HL-60 (cell line): ENCODE measurements at regions not wholly inside any gene's neighbourhood (a gene's known extent, or its start where the extent isn't known, plus 50 kb on each side); places are given as distances from the start of the nearest gene placed in this dataset.

ENCODE experiments used
- DNase-seq, 2 experiments: peaks; one replicate each; pipeline ENCODE4 v3.0.0-alpha.2; 2010 to 2020; ENCODE audit warnings: low read depth in 1 of 2, low spot score in 1 of 2
- H3K27ac ChIP-seq: fragments of 250-450 bp; sonication (Bioruptor Pico); replicated peaks from 2 replicates; pipeline ENCODE4 v1.5.1; 2020; ENCODE audit warnings: mild to moderate bottlenecking, moderate library complexity
- H3K27me3 ChIP-seq: fragments of 250-450 bp; sonication (Bioruptor Pico); 2 replicates; pipeline ENCODE4 v1.5.1; 2021; ENCODE audit warnings: mild to moderate bottlenecking, moderate library complexity; ENCODE audit not compliant: insufficient read depth, poor library complexity, severe bottlenecking
- H3K4me3 ChIP-seq: replicated peaks from 2 replicates; pipeline ENCODE4 v1.5.1; 2011; ENCODE audit warnings: mild to moderate bottlenecking, control low read depth, low read length; ENCODE audit not compliant: insufficient read depth
- GABPA ChIP-seq: IDR thresholded peaks from 2 replicates; pipeline ENCODE4 v1.6.1; 2012; ENCODE audit warnings: low read depth
- POLR2AphosphoS5 ChIP-seq: IDR thresholded peaks from 2 replicates; pipeline ENCODE4 v1.6.1; 2012; ENCODE audit warnings: low read depth
- SPI1 ChIP-seq: IDR thresholded peaks from 2 replicates; pipeline ENCODE4 v1.6.1; 2012; ENCODE audit warnings: low read depth, mild to moderate bottlenecking, borderline replicate concordance
- TF ChIP-seq, protein P1 (sequence below): IDR thresholded peaks from one replicate; pipeline ENCODE4 v1.5.1; 2011; ENCODE audit warnings: low read length, control low read depth, inconsistent platforms; ENCODE audit not compliant: insufficient read depth
- TF ChIP-seq, protein P2 (sequence below): IDR thresholded peaks from 2 replicates; pipeline ENCODE4 v1.6.1; 2012; ENCODE audit warnings: low read depth; ENCODE audit not compliant: insufficient replicate concordance

DNA sequence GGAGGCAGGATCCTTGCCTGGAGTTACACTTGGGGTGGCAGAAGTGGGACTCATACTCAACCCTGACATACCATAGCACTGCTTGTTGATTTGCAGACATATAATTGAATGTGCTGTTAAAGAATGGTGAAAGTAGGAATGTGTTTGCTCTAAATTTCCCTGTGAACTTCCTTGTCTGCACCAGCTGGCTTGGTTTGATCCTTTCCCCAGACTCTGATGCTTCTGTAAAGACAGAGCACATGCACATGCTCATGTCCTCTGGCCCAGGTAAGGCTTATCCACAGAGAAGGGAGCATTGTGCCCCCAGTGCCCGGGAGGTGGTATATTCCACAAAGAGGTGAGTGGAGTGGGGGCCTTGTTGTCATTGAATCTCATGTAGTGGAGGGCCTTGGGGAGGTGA lies 138.0 kb upstream of the STC2 start:
- Histone ChIP-seq H3K4me3 (no peak overlapping the region), H3K27me3 (no peaks in the 10 kb centered on the region), H3K27ac (no peak overlapping the region)
- DNase-seq = no peak
- no peak for TF ChIP-seq GABPA
- no peak for TF ChIP-seq POLR2AphosphoS5
- TF ChIP-seq SPI1 = no peak
- TF ChIP-seq, protein P1, sequence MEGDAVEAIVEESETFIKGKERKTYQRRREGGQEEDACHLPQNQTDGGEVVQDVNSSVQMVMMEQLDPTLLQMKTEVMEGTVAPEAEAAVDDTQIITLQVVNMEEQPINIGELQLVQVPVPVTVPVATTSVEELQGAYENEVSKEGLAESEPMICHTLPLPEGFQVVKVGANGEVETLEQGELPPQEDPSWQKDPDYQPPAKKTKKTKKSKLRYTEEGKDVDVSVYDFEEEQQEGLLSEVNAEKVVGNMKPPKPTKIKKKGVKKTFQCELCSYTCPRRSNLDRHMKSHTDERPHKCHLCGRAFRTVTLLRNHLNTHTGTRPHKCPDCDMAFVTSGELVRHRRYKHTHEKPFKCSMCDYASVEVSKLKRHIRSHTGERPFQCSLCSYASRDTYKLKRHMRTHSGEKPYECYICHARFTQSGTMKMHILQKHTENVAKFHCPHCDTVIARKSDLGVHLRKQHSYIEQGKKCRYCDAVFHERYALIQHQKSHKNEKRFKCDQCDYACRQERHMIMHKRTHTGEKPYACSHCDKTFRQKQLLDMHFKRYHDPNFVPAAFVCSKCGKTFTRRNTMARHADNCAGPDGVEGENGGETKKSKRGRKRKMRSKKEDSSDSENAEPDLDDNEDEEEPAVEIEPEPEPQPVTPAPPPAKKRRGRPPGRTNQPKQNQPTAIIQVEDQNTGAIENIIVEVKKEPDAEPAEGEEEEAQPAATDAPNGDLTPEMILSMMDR = no peak
- TF ChIP-seq, protein P2, sequence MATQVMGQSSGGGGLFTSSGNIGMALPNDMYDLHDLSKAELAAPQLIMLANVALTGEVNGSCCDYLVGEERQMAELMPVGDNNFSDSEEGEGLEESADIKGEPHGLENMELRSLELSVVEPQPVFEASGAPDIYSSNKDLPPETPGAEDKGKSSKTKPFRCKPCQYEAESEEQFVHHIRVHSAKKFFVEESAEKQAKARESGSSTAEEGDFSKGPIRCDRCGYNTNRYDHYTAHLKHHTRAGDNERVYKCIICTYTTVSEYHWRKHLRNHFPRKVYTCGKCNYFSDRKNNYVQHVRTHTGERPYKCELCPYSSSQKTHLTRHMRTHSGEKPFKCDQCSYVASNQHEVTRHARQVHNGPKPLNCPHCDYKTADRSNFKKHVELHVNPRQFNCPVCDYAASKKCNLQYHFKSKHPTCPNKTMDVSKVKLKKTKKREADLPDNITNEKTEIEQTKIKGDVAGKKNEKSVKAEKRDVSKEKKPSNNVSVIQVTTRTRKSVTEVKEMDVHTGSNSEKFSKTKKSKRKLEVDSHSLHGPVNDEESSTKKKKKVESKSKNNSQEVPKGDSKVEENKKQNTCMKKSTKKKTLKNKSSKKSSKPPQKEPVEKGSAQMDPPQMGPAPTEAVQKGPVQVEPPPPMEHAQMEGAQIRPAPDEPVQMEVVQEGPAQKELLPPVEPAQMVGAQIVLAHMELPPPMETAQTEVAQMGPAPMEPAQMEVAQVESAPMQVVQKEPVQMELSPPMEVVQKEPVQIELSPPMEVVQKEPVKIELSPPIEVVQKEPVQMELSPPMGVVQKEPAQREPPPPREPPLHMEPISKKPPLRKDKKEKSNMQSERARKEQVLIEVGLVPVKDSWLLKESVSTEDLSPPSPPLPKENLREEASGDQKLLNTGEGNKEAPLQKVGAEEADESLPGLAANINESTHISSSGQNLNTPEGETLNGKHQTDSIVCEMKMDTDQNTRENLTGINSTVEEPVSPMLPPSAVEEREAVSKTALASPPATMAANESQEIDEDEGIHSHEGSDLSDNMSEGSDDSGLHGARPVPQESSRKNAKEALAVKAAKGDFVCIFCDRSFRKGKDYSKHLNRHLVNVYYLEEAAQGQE = no peak

DNA sequence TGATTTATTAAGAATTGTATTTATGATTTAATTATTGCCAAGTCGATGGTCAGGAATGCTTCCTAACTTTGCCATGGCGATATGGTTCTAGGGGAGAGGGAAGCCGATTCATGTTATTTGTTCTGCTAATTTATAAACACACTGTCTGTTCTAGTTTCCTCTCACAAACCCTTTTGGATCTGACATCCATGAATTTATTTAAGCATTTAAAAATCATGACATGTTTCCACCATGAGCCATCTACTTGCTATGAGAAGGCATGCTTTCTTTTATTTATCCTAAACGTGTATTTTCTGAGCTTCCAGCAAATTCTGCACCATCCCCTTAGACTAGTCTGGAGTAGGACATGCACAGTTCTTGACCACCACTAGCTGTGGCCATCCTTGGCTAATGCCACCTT lies 136.6 kb upstream of the STC2 start:
- TF ChIP-seq SPI1 (no peak), GABPA (no peak), POLR2AphosphoS5 (no peak)
- TF ChIP-seq, protein P2 = no peak
- TF ChIP-seq, protein P1 = no peak
- Histone ChIP-seq H3K27me3 (no peaks in the 10 kb centered on the region), H3K27ac (no peak overlapping the region), H3K4me3 (no peak overlapping the region)
- no peak for DNase-seq

DNA sequence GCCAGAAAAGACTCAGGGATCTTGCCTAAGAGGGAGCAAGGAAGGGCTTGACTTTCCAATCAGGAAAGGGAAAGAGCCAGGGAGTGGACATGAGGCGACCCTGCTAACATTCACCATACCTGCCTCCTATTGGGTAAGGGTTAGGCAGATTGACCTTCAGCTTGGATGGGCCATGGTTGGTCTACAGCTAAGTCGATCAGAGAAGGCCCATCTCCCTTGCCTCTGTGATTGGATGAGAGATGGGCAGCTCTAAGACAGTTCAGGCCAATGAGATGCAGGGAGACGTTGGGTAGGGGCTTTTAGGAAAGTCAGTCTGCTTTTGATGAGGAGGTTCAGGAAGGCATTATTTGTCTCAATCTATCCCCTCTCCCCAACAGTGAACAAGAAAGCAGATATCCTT lies 135.0 kb upstream of the STC2 start:
- H3K27ac ChIP-seq = no peak overlapping the region
- no peak for TF ChIP-seq SPI1
- TF ChIP-seq, protein P2 = no peak
- TF ChIP-seq, protein P1 = no peak
- no peak for TF ChIP-seq POLR2AphosphoS5
- TF ChIP-seq GABPA = no peak
- DNase-seq = no peak
- H3K4me3 ChIP-seq = no peak overlapping the region
- no peaks in the 10 kb centered on the region for H3K27me3 ChIP-seq
